H9 (cell line): ENCODE measurements at regions not wholly inside any gene's neighbourhood (a gene's known extent, or its start where the extent isn't known, plus 50 kb on each side); places are given as distances from the start of the nearest gene placed in this dataset.
"Not testable (repeated sequence)": the region's sequence is repeated elsewhere in the genome, so short reads cannot be mapped to it uniquely, and the experiment has no call there.

Experiments
- DNase-seq: peaks from one replicate; pipeline ENCODE4 v3.0.0-alpha.2; 2017
- H2AFZ ChIP-seq: one replicate; pipeline ENCODE4 v1.6.1; 2013; ENCODE audit warnings: mild to moderate bottlenecking, low read length, control low read depth, moderate library complexity
- H2AK5ac ChIP-seq: 2 replicates; pipeline ENCODE4 v1.6.1; 2013; ENCODE audit warnings: low read length, control low read depth, mixed read lengths; ENCODE audit not compliant: insufficient read length
- H2BK120ac ChIP-seq: one replicate; pipeline ENCODE4 v1.6.1; 2013; ENCODE audit warnings: low read depth, mild to moderate bottlenecking, low read length, control low read depth, inconsistent platforms; ENCODE audit not compliant: poor library complexity, severe bottlenecking
- H2BK12ac ChIP-seq: 2 replicates; pipeline ENCODE4 v1.6.1; 2013; ENCODE audit warnings: low read length, control low read depth, mixed read lengths, low read depth; ENCODE audit not compliant: insufficient read length
- H2BK15ac ChIP-seq: 2 replicates; pipeline ENCODE4 v1.6.1; 2013; ENCODE audit warnings: low read depth, low read length, control low read depth
- H2BK20ac ChIP-seq: one replicate; pipeline ENCODE4 v1.6.1; 2013; ENCODE audit warnings: low read depth, mild to moderate bottlenecking, low read length, control low read depth, inconsistent platforms; ENCODE audit not compliant: poor library complexity, severe bottlenecking
- H2BK5ac ChIP-seq: 2 replicates; pipeline ENCODE4 v1.6.1; 2013; ENCODE audit warnings: low read length, control low read depth, mixed read lengths; ENCODE audit not compliant: insufficient read length
- H3K14ac ChIP-seq: 2 replicates; pipeline ENCODE4 v1.6.1; 2013; ENCODE audit warnings: low read length, control low read depth; ENCODE audit not compliant: insufficient read depth
- H3K18ac ChIP-seq: 2 replicates; pipeline ENCODE4 v1.6.1; 2013; ENCODE audit warnings: low read depth, mild to moderate bottlenecking, mixed read lengths, low read length, control low read depth; ENCODE audit not compliant: insufficient read length
- H3K23ac ChIP-seq: 2 replicates; pipeline ENCODE4 v1.6.1; 2013; ENCODE audit warnings: low read length, control low read depth, mixed read lengths, low read depth; ENCODE audit not compliant: insufficient read length
- H3K23me2 ChIP-seq: 2 replicates; pipeline ENCODE4 v1.6.1; 2013; ENCODE audit warnings: low read depth, mild to moderate bottlenecking, mixed read lengths, low read length, control low read depth; ENCODE audit not compliant: insufficient read length, poor library complexity, severe bottlenecking
- H3K27ac ChIP-seq: 2 replicates; pipeline ENCODE4 v1.5.1; 2013; ENCODE audit warnings: low read length, control low read depth, mixed read lengths, low read depth; ENCODE audit not compliant: insufficient read length
- H3K27me3 ChIP-seq: 2 replicates; pipeline ENCODE4 v1.6.1; 2013; ENCODE audit warnings: low read length, control low read depth, inconsistent platforms; ENCODE audit not compliant: insufficient read depth
- H3K4ac ChIP-seq: 2 replicates; pipeline ENCODE4 v1.6.1; 2013; ENCODE audit warnings: low read depth, mild to moderate bottlenecking, control low read depth, inconsistent platforms, low read length, moderate library complexity
- H3K4me1 ChIP-seq: 2 replicates; pipeline ENCODE4 v1.6.1; 2013; ENCODE audit warnings: low read length, control low read depth, inconsistent platforms; ENCODE audit not compliant: insufficient read depth
- H3K4me2 ChIP-seq: 2 replicates; pipeline ENCODE4 v1.6.1; 2013; ENCODE audit warnings: low read length, control low read depth, mixed read lengths; ENCODE audit not compliant: insufficient read length, insufficient read depth
- H3K56ac ChIP-seq: 2 replicates; pipeline ENCODE4 v1.6.1; 2013; ENCODE audit warnings: low read depth, mild to moderate bottlenecking, mixed read lengths, low read length, control low read depth; ENCODE audit not compliant: insufficient read length
- H3K79me1 ChIP-seq: 2 replicates; pipeline ENCODE4 v1.6.1; 2013; ENCODE audit warnings: low read depth, mild to moderate bottlenecking, moderate library complexity, low read length, control low read depth, inconsistent platforms; ENCODE audit not compliant: insufficient read depth, poor library complexity, severe bottlenecking
- H3K79me2 ChIP-seq: 2 replicates; pipeline ENCODE4 v1.6.1; 2013; ENCODE audit warnings: low read length, control low read depth, inconsistent platforms; ENCODE audit not compliant: insufficient read depth
- H3K9ac ChIP-seq: 2 replicates; pipeline ENCODE4 v1.6.1; 2013; ENCODE audit warnings: low read length, control low read depth, mixed read lengths; ENCODE audit not compliant: insufficient read length; ENCODE audit errors: extremely low read depth
- H3K9me3 ChIP-seq: one replicate; pipeline ENCODE4 v1.6.1; 2013; ENCODE audit warnings: low read depth, low read length, inconsistent platforms; ENCODE audit not compliant: control insufficient read depth
- H3T11ph ChIP-seq: one replicate; pipeline ENCODE4 v1.6.1; 2013; ENCODE audit warnings: mild to moderate bottlenecking, low read length, control low read depth, inconsistent platforms
- H4K20me1 ChIP-seq: one replicate; pipeline ENCODE4 v1.6.1; 2013; ENCODE audit not compliant: control insufficient read depth, insufficient read length, insufficient read depth
- H4K5ac ChIP-seq: 2 replicates; pipeline ENCODE4 v1.6.1; 2013; ENCODE audit warnings: low read depth, mild to moderate bottlenecking, mixed read lengths, low read length, control low read depth; ENCODE audit not compliant: insufficient read length
- H4K8ac ChIP-seq: replicated peaks from 2 replicates; pipeline ENCODE4 v1.6.1; 2013; ENCODE audit warnings: low read length, control low read depth, mixed read lengths, low read depth; ENCODE audit not compliant: insufficient read length
- H4K91ac ChIP-seq: 2 replicates; pipeline ENCODE4 v1.6.1; 2013; ENCODE audit warnings: low read depth, mild to moderate bottlenecking, moderate library complexity, mixed read lengths, low read length, control low read depth; ENCODE audit not compliant: insufficient read length
- H3K27ac Mint-ChIP-seq, 3 experiments: 2 replicates in 2 of 3; 3 replicates in 1 of 3; pipeline ENCODE4 v1.8.0; 2020 to 2021; ENCODE audit warnings: mixed read lengths in 3 of 3, mild to moderate bottlenecking in 1 of 3, moderate library complexity in 1 of 3
- H3K27me3 Mint-ChIP-seq: 2 replicates; pipeline ENCODE4 v1.8.0; 2021; ENCODE audit warnings: low read depth, mild to moderate bottlenecking, moderate library complexity, mixed read lengths
- H3K36me3 Mint-ChIP-seq, 3 experiments: 2 replicates in 2 of 3; 3 replicates in 1 of 3; pipeline ENCODE4 v1.8.0; 2020 to 2021; ENCODE audit warnings: low read depth in 3 of 3, mixed read lengths in 3 of 3; ENCODE audit not compliant: insufficient read depth in 1 of 3
- H3K4me1 Mint-ChIP-seq, 2 experiments: 2 replicates each; pipeline ENCODE4 v1.8.0; 2020; ENCODE audit warnings: mixed read lengths in 2 of 2
- H3K4me3 Mint-ChIP-seq, 2 experiments: 2 replicates in 1 of 2; 3 replicates in 1 of 2; pipeline ENCODE4 v1.8.0; 2020 to 2021; ENCODE audit warnings: mild to moderate bottlenecking in 2 of 2, mixed read lengths in 2 of 2, moderate library complexity in 1 of 2
- H3K9me3 Mint-ChIP-seq, 2 experiments: 2 replicates in 1 of 2; 3 replicates in 1 of 2; pipeline ENCODE4 v1.8.0; 2020; ENCODE audit warnings: mild to moderate bottlenecking in 2 of 2, mixed read lengths in 2 of 2, moderate library complexity in 1 of 2
- WGBS: extraction: QIAGEN DNeasy Blood & Tissue Kit; methylation state at CpG from one replicate; pipeline ENCODE4 v1.1.7; 2013; ENCODE audit warnings: missing lambda C conversion rate, low lambda C conversion rate, mixed read lengths; ENCODE audit not compliant: insufficient read length; ENCODE audit errors: extremely low coverage; 5-methylcytosine and 5-hydroxymethylcytosine counted together

DNA sequence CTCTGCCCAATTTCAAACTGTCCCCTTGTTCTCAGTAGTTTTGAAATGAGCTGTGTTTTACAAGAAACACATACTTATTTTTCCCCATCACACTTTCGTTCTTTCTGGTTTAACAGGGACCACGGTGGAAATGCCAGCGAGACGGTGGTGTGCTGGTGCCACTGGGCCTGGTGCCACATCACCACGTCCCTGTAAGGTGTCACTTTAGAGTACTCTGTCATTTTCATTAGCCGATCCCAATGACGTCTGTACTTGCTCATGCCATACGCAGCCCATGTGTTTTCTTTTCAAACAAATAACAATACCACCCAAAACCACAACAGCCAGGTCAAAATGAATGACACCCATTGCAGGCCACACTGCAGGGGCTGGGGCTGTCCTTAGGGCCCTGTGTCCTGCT is 4416.8 kb upstream of the TPTE start:
- not testable (repeated sequence) for H2AFZ ChIP-seq, H3K9ac ChIP-seq, H2AK5ac ChIP-seq, H4K5ac ChIP-seq, H3K27ac ChIP-seq, H4K20me1 ChIP-seq, H3T11ph ChIP-seq, H2BK20ac ChIP-seq, H3K36me3 Mint-ChIP-seq, H3K79me2 ChIP-seq, H3K4me1 ChIP-seq, H3K27me3 ChIP-seq, H3K4me1 Mint-ChIP-seq, H2BK12ac ChIP-seq, H3K9me3 Mint-ChIP-seq, H3K27me3 Mint-ChIP-seq, H4K8ac ChIP-seq, H3K14ac ChIP-seq, H2BK120ac ChIP-seq, DNase-seq, H3K4ac ChIP-seq, H3K79me1 ChIP-seq, H3K18ac ChIP-seq, H3K23me2 ChIP-seq, H2BK15ac ChIP-seq, H3K4me2 ChIP-seq, H2BK5ac ChIP-seq, H3K9me3 ChIP-seq, H3K56ac ChIP-seq, H3K4me3 Mint-ChIP-seq, H3K23ac ChIP-seq, H3K27ac Mint-ChIP-seq, H4K91ac ChIP-seq
- no CpG with 5 or more reads among the region's 8 CpGs for WGBS

DNA sequence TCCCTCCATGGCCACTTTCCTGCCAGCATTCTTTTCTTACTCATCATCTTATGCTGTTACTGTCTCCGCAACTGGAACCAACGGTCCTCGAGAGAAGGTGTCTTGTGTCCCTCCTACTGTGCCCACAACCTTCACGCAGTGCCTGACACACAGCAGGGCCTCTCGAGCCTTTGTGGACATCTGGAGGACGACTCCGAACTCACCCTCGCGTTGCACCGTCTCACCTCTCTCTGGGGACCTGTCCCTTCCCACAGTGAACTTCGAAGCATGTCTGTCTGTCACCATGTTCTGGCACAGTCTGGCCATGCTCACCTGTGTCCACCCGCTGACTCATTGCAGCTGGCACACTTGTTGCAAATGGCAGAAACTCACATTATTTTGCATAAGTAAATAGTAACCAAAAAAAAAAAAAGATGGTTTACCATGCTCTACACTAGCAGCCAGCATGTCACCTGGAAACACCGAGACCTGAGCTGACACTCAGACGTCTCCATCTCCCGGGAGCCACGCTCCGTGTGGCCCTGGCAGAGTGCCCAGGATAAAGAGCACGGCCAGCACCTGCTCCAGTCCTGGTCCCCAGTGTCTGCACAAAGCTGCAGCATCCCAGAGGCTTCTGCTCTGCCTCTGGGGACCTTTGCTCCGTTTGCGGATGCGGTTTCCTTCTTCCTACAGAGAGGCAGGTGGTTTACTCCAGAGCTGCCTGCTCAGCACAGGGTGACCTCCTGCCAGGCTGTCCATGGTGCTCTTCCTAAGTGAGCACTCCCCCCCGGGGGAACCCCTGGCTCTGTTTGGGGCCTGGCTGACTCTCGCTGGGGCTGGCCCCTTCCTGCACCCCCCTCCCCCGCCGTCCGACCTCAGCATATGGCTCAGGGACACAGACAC is 4414.5 kb upstream of the TPTE start:
- H4K5ac ChIP-seq, H2BK15ac ChIP-seq, H3K27me3 Mint-ChIP-seq, H4K91ac ChIP-seq, H3K9ac ChIP-seq, H3K27ac Mint-ChIP-seq, H2AK5ac ChIP-seq, H3K4me2 ChIP-seq, H2BK120ac ChIP-seq, H2AFZ ChIP-seq, H3K23ac ChIP-seq, H3K23me2 ChIP-seq, H3K4me1 Mint-ChIP-seq, H2BK12ac ChIP-seq, H3K36me3 Mint-ChIP-seq, H3K18ac ChIP-seq, H3K56ac ChIP-seq, H3K4me3 Mint-ChIP-seq, H4K8ac ChIP-seq, DNase-seq, H3K4me1 ChIP-seq, H3K14ac ChIP-seq, H3K9me3 ChIP-seq, H3K79me1 ChIP-seq, H3K27ac ChIP-seq, H2BK20ac ChIP-seq, H3K27me3 ChIP-seq, H3K9me3 Mint-ChIP-seq, H3K79me2 ChIP-seq, H3T11ph ChIP-seq, H3K4ac ChIP-seq, H2BK5ac ChIP-seq, H4K20me1 ChIP-seq: not testable (repeated sequence)
- WGBS: no CpG with 5 or more reads among the region's 26 CpGs
